HG03521 (cell line): ENCODE measurements at regions not wholly inside any gene's neighbourhood (a gene's known extent, or its start where the extent isn't known, plus 50 kb on each side); places are given as distances from the start of the nearest gene placed in this dataset.

Experiments used
- ATAC-seq: cut with Tn5 transposase; IDR thresholded peaks from one replicate; pipeline ENCODE4 v1.9.1; 2021; ENCODE audit warnings: mild to moderate bottlenecking, moderate library complexity; ENCODE audit not compliant: unreplicated experiment

DNA sequence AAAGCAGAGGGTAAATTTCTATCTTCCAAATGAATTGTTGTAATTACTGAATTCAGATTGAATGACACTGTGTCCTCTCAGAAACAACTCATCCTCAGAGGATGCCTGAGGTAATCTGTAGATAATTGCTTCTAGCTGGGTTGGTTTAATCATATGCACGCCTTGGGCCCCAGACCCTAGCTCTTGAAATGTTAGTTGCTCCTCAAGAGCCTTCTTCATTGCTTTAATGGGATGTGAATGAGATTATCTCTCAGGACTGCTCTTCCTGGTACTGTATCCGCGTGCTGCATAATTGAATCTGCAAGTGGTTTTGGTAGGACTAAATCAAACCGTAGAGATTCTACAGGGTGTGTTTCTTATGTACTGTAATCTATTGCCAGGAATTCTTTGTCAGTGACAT is 569.3 kb upstream of the NEGR1 start:
- ATAC-seq, result no peak

DNA sequence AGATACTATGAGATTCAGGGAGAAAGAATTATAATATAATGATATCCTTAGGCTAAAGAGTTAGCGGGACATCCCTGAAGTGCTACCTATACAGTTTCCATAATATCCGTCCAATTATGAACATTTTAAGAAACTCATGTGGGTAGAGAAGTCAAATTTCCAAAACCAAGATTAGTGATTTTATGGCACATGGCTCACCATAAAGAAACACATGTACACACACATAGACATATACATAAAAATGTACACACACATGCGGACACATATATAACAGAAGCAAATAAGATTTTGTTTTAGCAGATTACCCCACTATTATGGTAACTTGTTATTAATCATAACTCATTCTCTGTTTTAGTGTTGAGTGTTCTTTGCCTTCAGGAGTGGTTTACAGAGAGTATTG is 566.7 kb upstream of the NEGR1 start:
- ATAC-seq, result no peak

DNA sequence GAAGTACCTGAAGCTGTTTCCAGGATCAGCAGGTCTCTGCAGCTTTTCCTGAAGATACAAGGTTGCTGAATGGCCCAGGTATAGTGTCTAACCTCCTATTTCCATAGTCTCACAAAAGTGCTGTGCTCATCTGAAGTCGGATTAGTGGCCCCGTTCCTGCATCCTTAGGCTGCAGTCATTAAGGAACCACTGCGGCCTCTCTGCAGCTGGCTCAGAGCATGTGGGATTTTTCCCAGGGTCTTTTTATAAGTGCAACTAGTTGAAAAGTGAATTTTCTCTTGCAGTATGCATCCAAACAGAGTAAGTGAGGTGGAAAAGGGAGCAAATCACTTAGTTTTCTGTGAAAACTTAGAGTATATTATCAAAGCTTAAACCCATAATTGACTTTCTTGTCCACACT is 565.3 kb upstream of the NEGR1 start:
- ATAC-seq, result no peak

DNA sequence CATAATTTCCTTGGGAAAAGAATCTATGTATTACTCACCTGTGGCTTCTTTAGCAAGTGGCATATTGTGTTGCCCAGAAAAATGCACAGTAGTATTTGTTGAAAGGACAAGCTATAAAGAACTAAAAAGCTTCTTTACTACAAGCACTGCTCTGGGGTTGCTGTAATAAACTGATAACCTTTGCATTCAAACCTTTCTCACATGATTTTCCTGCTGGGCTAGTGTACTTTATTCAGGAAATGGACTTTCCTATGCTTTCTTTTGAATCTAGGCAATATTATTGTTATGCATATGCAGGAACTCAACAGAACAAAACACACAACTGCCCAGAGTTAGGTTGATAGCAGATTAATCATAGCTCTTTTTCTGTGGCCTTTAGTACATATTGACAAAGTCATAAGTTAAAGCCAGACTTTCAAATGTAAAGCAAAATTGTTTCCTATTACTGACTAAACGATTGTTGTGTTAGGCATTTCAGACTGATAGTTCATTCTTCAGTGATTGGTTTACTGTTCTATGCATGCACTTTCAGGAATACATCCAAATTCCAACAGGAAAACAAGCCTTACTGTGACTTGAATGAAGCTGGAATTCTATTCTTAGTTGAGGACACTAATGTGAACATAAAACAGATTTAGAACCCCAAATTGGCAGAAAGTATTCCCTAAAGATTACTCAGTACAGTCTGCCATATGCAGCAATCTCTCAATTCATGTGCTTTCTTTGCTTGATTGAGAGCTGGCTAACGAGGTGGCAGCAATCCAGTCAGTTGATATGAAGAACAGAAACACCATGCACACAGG is 564.3 kb upstream of the NEGR1 start:
- ATAC-seq, result no peak

GRCh38 chr1:72845981-72846380 is 563.6 kb upstream of the NEGR1 start:
- ATAC-seq, result no peak

GRCh38 chr1:72845381-72845780 is 563.0 kb upstream of the NEGR1 start:
- ATAC-seq, result no peak

DNA sequence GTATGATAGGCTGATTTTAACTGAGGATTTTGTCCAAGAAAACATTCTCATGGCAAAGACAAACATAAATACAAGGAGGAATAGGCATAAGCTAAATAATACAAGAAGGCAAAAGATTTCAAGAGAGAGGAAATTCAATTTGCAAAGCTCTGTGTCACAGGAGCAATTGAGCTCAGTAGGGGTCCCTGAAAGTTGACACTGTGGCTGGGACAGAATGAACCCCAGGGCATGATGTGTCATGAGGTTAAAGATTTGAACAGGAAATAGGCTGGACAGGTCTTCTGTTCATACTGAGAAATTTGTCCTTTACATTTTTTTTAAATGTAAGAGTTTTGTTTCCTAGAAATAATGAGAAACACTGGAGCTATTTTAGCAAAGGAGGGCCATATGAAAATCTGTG is 555.4 kb upstream of the NEGR1 start:
- ATAC-seq, result no peak

- no peak for ATAC-seq
Measured at GRCh38 chr1:72830606-72831390, 548.5 kb upstream of the NEGR1 start.

DNA sequence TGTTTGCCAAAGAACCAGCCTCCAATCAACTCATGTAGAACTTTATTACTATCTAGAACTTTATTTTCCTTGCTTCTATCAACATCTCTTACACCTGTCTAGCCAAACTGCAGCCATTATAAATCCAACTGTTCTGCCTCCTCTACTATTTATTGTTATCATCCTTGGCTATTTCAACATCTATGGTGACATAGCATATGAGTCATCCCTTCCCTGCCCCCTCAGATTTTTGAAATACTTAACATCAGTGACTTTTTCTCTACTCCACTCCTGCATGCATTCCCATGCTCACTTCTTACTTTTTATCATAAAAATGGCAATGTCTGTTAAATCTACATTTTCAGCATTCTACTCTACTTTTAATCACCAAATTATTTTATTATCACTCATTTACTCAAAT is 544.9 kb upstream of the NEGR1 start:
- no peak for ATAC-seq

DNA sequence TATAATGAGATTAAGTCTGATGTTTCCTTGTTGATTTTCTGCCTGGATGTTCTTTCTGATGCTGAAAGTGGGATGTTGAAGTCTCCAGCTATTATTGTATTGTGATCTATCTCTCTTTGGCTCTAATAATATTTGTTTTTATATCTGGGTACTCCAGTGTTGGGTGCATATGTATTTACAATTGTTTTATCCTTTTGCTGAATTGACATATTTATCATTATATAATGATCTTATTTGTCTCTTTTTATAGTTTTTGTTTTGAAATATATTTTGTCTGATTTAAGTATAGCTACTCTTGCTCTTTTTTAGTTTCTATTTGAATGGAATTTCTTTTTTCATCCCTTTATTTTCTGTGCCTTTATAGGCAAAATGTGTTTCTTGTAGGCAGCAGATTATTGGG is 522.2 kb upstream of the NEGR1 start:
- no peak for ATAC-seq

- ATAC-seq, result no peak
Measured at GRCh38 chr1:72781038-72781437, 498.7 kb upstream of the NEGR1 start.

DNA sequence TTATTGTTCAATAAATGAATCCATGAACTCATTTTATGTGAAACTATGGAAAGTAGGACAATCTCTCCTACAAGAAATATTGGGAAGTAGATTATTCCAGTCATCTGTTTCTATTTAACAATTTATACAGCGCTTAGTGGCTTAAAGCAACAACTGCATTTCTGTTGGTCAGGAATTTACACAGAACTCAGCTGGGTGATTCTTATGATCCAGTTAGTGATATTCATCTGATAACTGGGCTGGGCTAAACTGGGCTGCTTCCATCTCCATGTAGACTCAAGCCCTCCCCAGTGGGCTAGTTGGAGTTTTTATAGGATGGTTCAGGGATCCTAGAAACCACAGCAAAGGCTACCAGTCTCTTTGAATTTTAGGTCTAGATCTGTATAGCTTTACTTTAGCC is 497.9 kb upstream of the NEGR1 start:
- ATAC-seq, result no peak

DNA sequence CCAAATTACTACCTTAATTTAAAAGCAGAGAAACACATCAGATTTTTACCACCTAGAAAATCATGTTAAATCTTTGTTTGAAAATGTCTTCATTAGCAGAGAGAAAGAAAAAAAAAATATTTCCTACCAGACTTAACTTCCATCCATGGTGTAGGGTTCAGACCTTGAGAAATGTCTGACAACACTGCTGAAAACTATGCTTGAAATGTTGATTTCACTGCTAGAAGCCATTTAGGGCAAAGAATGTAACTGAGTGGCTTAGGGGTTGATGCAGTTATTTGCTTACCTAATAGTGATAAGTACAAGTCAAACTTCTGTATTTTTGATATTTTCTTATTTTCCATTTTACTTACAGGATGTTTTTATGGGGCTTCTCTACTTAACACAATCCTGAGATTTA is 495.6 kb upstream of the NEGR1 start:
- ATAC-seq, result no peak

GRCh38 chr1:72763481-72763880 is 481.1 kb upstream of the NEGR1 start:
- ATAC-seq, result no peak

GRCh38 chr1:72759486-72759885 is 477.1 kb upstream of the NEGR1 start:
- no peak for ATAC-seq

GRCh38 chr1:72757843-72758242 is 475.5 kb upstream of the NEGR1 start:
- no peak for ATAC-seq

GRCh38 chr1:72745413-72745812 is 463.1 kb upstream of the NEGR1 start:
- ATAC-seq, result no peak

- ATAC-seq, result no peak
Measured at GRCh38 chr1:72734415-72734814, 452.1 kb upstream of the NEGR1 start.

GRCh38 chr1:72724951-72725861 is 442.9 kb upstream of the NEGR1 start:
- no peak for ATAC-seq

DNA sequence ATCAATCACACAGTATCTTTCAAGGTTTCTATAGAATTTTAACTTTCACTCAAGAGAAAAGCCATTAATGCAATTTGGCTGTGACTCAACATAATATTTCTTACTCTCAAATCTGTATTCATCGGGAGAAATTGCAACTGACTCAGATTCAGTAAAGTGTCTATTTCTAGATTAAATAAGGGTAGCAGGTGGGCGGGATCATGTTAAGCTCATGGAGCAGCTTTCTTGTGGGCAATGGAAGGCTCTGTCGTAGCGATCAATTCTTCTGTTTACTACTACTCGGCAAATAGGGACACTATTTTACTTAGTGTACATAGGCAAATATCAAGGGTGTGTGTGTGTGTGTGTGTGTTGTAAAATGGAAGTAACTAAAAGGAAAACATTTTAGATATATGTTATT is 423.6 kb upstream of the NEGR1 start:
- no peak for ATAC-seq

DNA sequence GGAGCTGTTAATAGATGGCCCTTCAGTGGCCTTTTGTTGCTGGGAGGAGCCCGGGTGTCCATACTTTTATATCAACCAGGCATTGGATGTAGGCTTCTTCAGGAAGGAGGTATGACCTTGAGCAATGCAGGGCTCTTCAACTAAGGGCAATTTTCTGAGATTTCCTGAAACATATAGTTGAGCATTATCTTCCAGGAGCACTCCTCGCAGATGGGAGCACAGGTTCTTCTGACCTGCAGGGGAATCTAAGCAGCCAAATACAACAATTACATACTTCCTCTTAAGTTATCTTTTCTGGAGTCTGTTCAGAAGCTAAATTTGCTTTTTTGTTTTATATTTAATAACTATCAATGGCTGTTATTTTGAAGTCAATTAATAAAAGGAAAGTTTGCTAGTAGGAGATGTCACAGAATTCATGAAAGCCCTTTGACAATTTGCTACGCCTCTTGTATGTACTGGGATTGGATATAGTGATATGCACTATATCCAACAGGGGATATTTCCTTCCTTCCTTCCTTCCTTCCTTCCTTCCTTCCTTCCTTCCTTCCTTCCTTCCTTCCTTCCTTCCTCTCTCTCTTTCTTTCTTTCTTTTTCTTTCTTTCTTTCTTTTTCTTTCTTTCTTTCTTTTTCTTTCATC is 422.6 kb upstream of the NEGR1 start:
- no peak for ATAC-seq
